ENCODE measurements at regions not wholly inside any gene's neighbourhood (a gene's known extent, or its start where the extent isn't known, plus 50 kb on each side); places are given as distances from the start of the nearest gene placed in this dataset.

- DNase-seq, result no peak
- no peaks in the 10 kb centered on the region for H3K9me3 ChIP-seq
- peak overlapping the region in 3 of 4 donors; percentile 15 to 47 (median 19) for H3K27ac ChIP-seq
- peaks cover 0 to 15% (median 5%) of the 10 kb centered on the region in 4 donors for H3K4me1 ChIP-seq
- H3K4me3 ChIP-seq, result no peak overlapping the region
- 20 to 57% methylated on average over 1 of the region's 1 CpG for WGBS, 2 donors
- H3K27me3 ChIP-seq, result no peaks in the 10 kb centered on the region
- H3K36me3 ChIP-seq, result no peaks in the 10 kb centered on the region
- intact Hi-C loops (cut with DNase I), result no loop called here
- TF ChIP-seq POLR2A (IDR thresholded peaks at IDR 0.05), result no peak
- TF ChIP-seq EP300 (IDR thresholded peaks at IDR 0.05), result no peak
- no peak for TF ChIP-seq CTCF (IDR thresholded peaks at IDR 0.05)
- TF ChIP-seq POLR2AphosphoS5 (IDR thresholded peaks at IDR 0.05), result no peak
Measured at GRCh38 chr6:11297376-11297729, 64.9 kb upstream of the NEDD9 start.

- peaks cover 0 to 21% (median 9%) of the 10 kb centered on the region in 4 donors for H3K4me1 ChIP-seq
- no peak overlapping the region for H3K4me3 ChIP-seq
- H3K9me3 ChIP-seq, result no peaks in the 10 kb centered on the region
- H3K36me3 ChIP-seq, result no peaks in the 10 kb centered on the region
- TF ChIP-seq EP300 (IDR thresholded peaks at IDR 0.05) (peak in 1 of 4 donors; percentile 34), POLR2AphosphoS5 (IDR thresholded peaks at IDR 0.05) (peak in 3 of 4 donors; percentile 26 to 66 (median 33)), POLR2A (IDR thresholded peaks at IDR 0.05) (no peak)
- WGBS, 2 donors, result 36 to 76% methylated on average over 11 of the region's 11 CpGs
- intact Hi-C loops (cut with DNase I), result no loop called here
- H3K27me3 ChIP-seq, result no peaks in the 10 kb centered on the region
- peak overlapping the region in 3 of 4 donors; percentile 15 to 47 (median 19) for H3K27ac ChIP-seq
- DNase-seq, result no peak
Measured at GRCh38 chr6:11296449-11297375, 64.2 kb upstream of the NEDD9 start.

- intact Hi-C loops (cut with DNase I), result no loop called here
- H3K4me3 ChIP-seq, result no peak overlapping the region
- peaks cover 0 to 21% (median 9%) of the 10 kb centered on the region in 4 donors for H3K4me1 ChIP-seq
- no peak for DNase-seq
- TF ChIP-seq EP300 (IDR thresholded peaks at IDR 0.05), result no peak
- no peak for TF ChIP-seq POLR2AphosphoS5 (IDR thresholded peaks at IDR 0.05)
- TF ChIP-seq CTCF (IDR thresholded peaks at IDR 0.05), result no peak
- no peak for TF ChIP-seq POLR2A (IDR thresholded peaks at IDR 0.05)
- no peak overlapping the region for H3K27ac ChIP-seq
- no peaks in the 10 kb centered on the region for H3K36me3 ChIP-seq
- no peaks in the 10 kb centered on the region for H3K9me3 ChIP-seq
- no peaks in the 10 kb centered on the region for H3K27me3 ChIP-seq
- 95 to 96% methylated on average over 2 of the region's 2 CpGs for WGBS, 2 donors
Measured at GRCh38 chr6:11295969-11296368, 63.5 kb upstream of the NEDD9 start.

GRCh38 chr6:11294228-11294627, 61.8 kb upstream of the NEDD9 start:
- Histone ChIP-seq H3K4me1 (peaks cover 0 to 25% (median 9%) of the 10 kb centered on the region in 4 donors), H3K9me3 (no peaks in the 10 kb centered on the region), H3K4me3 (no peak overlapping the region), H3K27ac (no peak overlapping the region), H3K27me3 (no peaks in the 10 kb centered on the region), H3K36me3 (no peaks in the 10 kb centered on the region)
- TF ChIP-seq EP300 (IDR thresholded peaks at IDR 0.05) (no peak), CTCF (IDR thresholded peaks at IDR 0.05) (no peak), POLR2AphosphoS5 (IDR thresholded peaks at IDR 0.05) (no peak), POLR2A (IDR thresholded peaks at IDR 0.05) (no peak)
- DNase-seq, result no peak
- intact Hi-C loops (cut with DNase I), result loop anchor here (5.0 kb wide), 1 partner anchor 82 kb away; no protein-coding TSS in a partner anchor
- 83 to 91% methylated on average over 3 of the region's 3 CpGs for WGBS, 2 donors

- peaks cover 0 to 32% (median 9%) of the 10 kb centered on the region in 4 donors for H3K4me1 ChIP-seq
- DNase-seq, result no peak
- TF ChIP-seq POLR2AphosphoS5 (IDR thresholded peaks at IDR 0.05), result no peak
- H3K27ac ChIP-seq, result peak overlapping the region in 2 of 4 donors; percentile 48 to 50
- no peaks in the 10 kb centered on the region for H3K36me3 ChIP-seq
- no peak overlapping the region for H3K4me3 ChIP-seq
- intact Hi-C loops (cut with DNase I), result loop anchor here (5.0 kb wide), 1 partner anchor 80 kb away; no protein-coding TSS in a partner anchor
- no peaks in the 10 kb centered on the region for H3K9me3 ChIP-seq
- no peaks in the 10 kb centered on the region for H3K27me3 ChIP-seq
Measured at GRCh38 chr6:11292594-11293236, 60.2 kb upstream of the NEDD9 start.
